ENCODE measurements at regions not wholly inside any gene's neighbourhood (a gene's known extent, or its start where the extent isn't known, plus 50 kb on each side); places are given as distances from the start of the nearest gene placed in this dataset.

DNA sequence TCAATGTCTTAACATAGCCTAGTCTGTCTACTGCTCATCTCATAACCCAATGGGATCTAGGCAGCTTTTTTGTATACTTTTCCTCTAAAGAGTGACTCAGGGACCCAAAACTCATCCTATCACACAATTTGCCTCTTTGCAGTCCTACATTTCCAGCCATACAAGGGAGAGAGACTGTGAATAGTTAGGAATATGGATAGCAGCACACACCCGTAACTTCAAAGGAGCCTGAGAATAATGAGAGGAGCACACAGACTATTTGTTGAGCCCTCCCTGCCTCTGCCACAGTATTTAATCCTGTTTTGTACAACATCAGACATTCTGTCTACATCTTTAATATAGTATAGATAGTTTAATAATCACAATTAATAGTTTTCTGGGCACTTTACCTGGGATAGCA, 83.2 kb downstream of the AREG start:
- no peak overlapping the region for H3K4me3 ChIP-seq (ENCODE audit: low read depth, low read length)
- TF ChIP-seq CTCF (IDR thresholded peaks at IDR 0.05; ENCODE audit: control insufficient read depth, extremely low read depth, insufficient read depth) = no peak
- no peak for DNase-seq (ENCODE audit: low read depth)

GRCh38 chr4:74529284-74530041, 84.5 kb downstream of the AREG start:
- DNase-seq (ENCODE audit: low read depth) = no peak
- no peak for TF ChIP-seq CTCF (IDR thresholded peaks at IDR 0.05; ENCODE audit: control insufficient read depth, extremely low read depth, insufficient read depth)
- no peak overlapping the region for H3K4me3 ChIP-seq (ENCODE audit: low read depth, low read length)

DNA sequence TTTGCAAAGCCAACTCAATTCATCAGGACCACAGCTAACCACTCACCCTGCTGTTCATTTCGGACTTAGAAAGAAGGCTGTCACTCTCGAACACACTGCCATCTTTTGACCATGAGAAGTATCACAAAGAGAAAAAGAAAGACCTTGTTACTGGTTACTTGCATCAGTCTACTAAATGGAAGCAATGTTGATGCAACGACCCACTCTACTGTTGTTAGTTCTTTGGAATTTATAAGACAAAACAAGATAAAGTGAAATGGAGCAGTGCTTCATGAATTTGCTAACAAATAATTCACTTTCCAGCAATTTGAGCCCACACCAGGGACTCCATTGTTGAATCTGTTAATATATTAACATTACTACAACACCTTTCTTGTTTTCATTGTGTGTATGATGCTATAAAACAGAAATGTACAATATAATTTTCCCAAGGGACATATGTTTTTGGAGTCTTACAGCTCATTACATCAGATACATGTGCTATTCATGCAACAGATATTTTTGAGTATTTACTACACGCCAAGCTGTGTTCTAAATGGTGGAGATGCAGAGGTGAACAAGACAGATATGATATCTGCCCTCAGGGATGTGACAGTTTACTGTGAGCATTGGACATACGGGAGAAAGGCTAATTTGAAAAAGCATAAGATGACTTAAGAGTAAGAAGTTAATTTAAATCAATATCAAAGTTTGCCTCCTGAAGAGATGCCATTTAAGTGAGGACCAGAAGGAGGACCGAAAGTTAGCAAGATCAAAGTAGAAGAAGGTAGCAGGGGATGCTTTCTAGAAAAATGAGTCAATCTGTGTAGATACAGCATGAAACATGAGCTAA, 87.2 kb downstream of the AREG start:
- TF ChIP-seq CTCF (IDR thresholded peaks at IDR 0.05; ENCODE audit: control insufficient read depth, extremely low read depth, insufficient read depth) = peak; percentile 89
- peak; percentile 62 for DNase-seq (ENCODE audit: low read depth)
- no peak overlapping the region for H3K4me3 ChIP-seq (ENCODE audit: low read depth, low read length)

DNA sequence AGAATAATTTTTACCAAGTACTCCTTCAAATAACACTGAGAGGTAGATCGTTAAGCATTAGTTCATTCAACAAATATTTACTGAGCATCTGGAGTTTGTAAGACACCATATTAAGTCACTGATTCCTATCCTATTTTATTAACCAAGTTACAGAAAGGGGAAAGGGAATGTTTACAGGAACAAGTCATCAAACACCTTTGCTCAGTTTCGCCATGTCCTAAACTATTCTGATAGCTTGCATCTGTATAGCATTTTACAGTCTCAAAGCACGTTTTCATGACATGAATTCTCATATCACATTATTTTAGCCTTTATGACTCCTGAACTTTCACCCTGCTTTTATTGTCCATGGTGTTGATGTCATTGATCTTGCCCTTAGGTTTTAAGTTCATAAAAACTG, 89.2 kb downstream of the AREG start:
- H3K4me3 ChIP-seq (ENCODE audit: low read depth, low read length) = no peak overlapping the region
- no peak for TF ChIP-seq CTCF (IDR thresholded peaks at IDR 0.05; ENCODE audit: control insufficient read depth, extremely low read depth, insufficient read depth)
- peak; percentile 21 for DNase-seq (ENCODE audit: low read depth)

GRCh38 chr4:74534936-74535335, 90.0 kb downstream of the AREG start:
- no peak overlapping the region for H3K4me3 ChIP-seq (ENCODE audit: low read depth, low read length)
- no peak for TF ChIP-seq CTCF (IDR thresholded peaks at IDR 0.05; ENCODE audit: control insufficient read depth, extremely low read depth, insufficient read depth)
- DNase-seq (ENCODE audit: low read depth) = no peak

DNA sequence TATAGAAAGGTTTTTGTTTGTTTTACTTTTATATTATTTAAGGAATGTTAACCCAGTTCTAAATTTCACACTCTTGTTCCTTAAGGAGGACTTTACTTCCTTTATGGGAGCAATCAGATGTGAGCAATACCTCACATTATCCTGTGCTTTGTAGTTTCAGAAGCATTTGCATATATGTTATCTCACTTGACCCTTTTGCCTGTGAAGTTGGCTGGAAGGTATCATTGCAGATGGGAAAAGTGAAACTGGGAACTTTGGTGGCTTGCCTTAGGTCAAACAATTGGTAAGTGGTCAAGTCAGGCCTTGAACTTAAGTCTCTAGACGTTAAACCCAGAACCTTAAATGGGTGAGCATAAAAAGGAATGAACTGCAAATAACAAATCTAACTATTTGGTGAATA, 90.6 kb downstream of the AREG start:
- H3K4me3 ChIP-seq (ENCODE audit: low read depth, low read length) = no peak overlapping the region
- no peak for TF ChIP-seq CTCF (IDR thresholded peaks at IDR 0.05; ENCODE audit: control insufficient read depth, extremely low read depth, insufficient read depth)
- no peak for DNase-seq (ENCODE audit: low read depth)
